Endothelial cell of umbilical vein (primary cell): ENCODE measurements at regions not wholly inside any gene's neighbourhood (a gene's known extent, or its start where the extent isn't known, plus 50 kb on each side); places are given as distances from the start of the nearest gene placed in this dataset.

ENCODE experiments used
- BruUV-seq: library from RNA; stranded (reverse); fragments of 400-500 nt; replicated peaks from 2 replicates; lab custom pipeline; 2021; lab: Mats Ljungman, UMichigan
- CTCF ChIA-PET: fragments of 300-600, 350-600 bp; sonication (Branson Sonifier 250); formaldehyde crosslinking; loops from one replicate; lab custom pipeline; 2021; ENCODE audit warnings: antibody characterized with exemption, inconsistent platforms; lab: Charles Lee
- POLR2A ChIA-PET: fragments of 300-600, 350-600 bp; sonication (Branson Sonifier 250); formaldehyde crosslinking; loops from one replicate; lab custom pipeline; 2021; ENCODE audit warnings: antibody characterized with exemption, inconsistent platforms; lab: Charles Lee
- DNase-seq: peaks from one replicate; pipeline ENCODE4 v3.0.0-alpha.2; 2011; ENCODE audit warnings: low read depth, low spot score
- FAIRE-seq: peaks from 2 replicates; lab custom pipeline; 2011; peaks lifted over from hg19 to GRCh38; lab: Jason Lieb, UNC
- H2AFZ ChIP-seq: 2 replicates; pipeline ENCODE4 v1.6.0; 2012; ENCODE audit warnings: low read depth, low read length, control low read depth, inconsistent platforms
- H3K27ac ChIP-seq: 2 replicates; pipeline ENCODE4 v1.5.1; 2011; ENCODE audit warnings: low read depth, mild to moderate bottlenecking, control low read depth, low read length, moderate library complexity; ENCODE audit not compliant: insufficient read depth
- H3K27me3 ChIP-seq, 2 experiments: 2 replicates each; pipeline versions ENCODE4 v1.6.0 to v1.6.1; 2011; ENCODE audit warnings: low read length in 2 of 2, mixed read lengths in 1 of 2; ENCODE audit not compliant: control insufficient read depth in 2 of 2, insufficient read depth in 2 of 2
- H3K36me3 ChIP-seq, 2 experiments: 2 replicates in 1 of 2; 3 replicates in 1 of 2; pipeline ENCODE4 v1.5.1; 2011; ENCODE audit warnings: low read length in 2 of 2, mild to moderate bottlenecking in 1 of 2, moderate library complexity in 1 of 2; ENCODE audit not compliant: control insufficient read depth in 2 of 2, insufficient read depth in 2 of 2; ENCODE audit errors: extremely low read depth in 1 of 2
- H3K4me1 ChIP-seq: 3 replicates; pipeline ENCODE4 v1.5.1; 2011; ENCODE audit warnings: mild to moderate bottlenecking, low read length; ENCODE audit not compliant: control insufficient read depth, insufficient read depth; ENCODE audit errors: extremely low read depth
- H3K4me2 ChIP-seq: 2 replicates; pipeline ENCODE4 v1.6.1; 2011; ENCODE audit warnings: low read length, control low read depth, mixed read lengths; ENCODE audit not compliant: insufficient read depth
- H3K4me3 ChIP-seq, 3 experiments: fragments of 200-600 bp in 1 of 3; sonication (generic), shearing (Covaris generic) in 1 of 3; replicated peaks in 1 of 3; 2 replicates each; pipeline ENCODE4 v1.5.1; 2011 to 2016; ENCODE audit warnings: control low read depth in 3 of 3, low read length in 3 of 3, mild to moderate bottlenecking in 2 of 3, inconsistent platforms in 1 of 3, low read depth in 1 of 3, moderate library complexity in 1 of 3; ENCODE audit not compliant: insufficient read depth in 1 of 3
- H3K79me2 ChIP-seq: 2 replicates; pipeline ENCODE4 v1.6.0; 2012; ENCODE audit warnings: low read length, inconsistent platforms; ENCODE audit not compliant: control insufficient read depth, insufficient read depth
- H3K9ac ChIP-seq: replicated peaks from 2 replicates; pipeline ENCODE3; 2011; ENCODE audit warnings: low read length, control low read depth; ENCODE audit not compliant: insufficient read depth; ENCODE audit errors: extremely low read depth
- H3K9me1 ChIP-seq: replicated peaks from 3 replicates; pipeline ENCODE4 v1.6.0; 2011; ENCODE audit warnings: mild to moderate bottlenecking, low read length; ENCODE audit not compliant: control insufficient read depth, insufficient read depth; ENCODE audit errors: extremely low read depth
- H3K9me3 ChIP-seq: replicated peaks from 2 replicates; pipeline ENCODE4 v1.5.1; 2012; ENCODE audit warnings: low read length, inconsistent platforms; ENCODE audit not compliant: control insufficient read depth, insufficient read depth
- H4K20me1 ChIP-seq: replicated peaks from 2 replicates; pipeline ENCODE3; 2011; ENCODE audit warnings: mild to moderate bottlenecking, low read length; ENCODE audit not compliant: control insufficient read depth, insufficient read depth; ENCODE audit errors: extremely low read depth
- CTCF ChIP-seq, 2 donors: IDR thresholded peaks; 1 replicate in 1 of 2; 2 replicates in 1 of 2; pipeline ENCODE4 v1.5.1; 2011; ENCODE audit warnings: low read length in 2 of 2, mild to moderate bottlenecking in 2 of 2, moderate library complexity in 2 of 2, control low read depth in 1 of 2, inconsistent platforms in 1 of 2, low read depth in 1 of 2; ENCODE audit not compliant: insufficient read depth in 1 of 2; ENCODE audit errors: extremely low read depth in 1 of 2
- EZH2 ChIP-seq: IDR thresholded peaks from 2 replicates; pipeline ENCODE4 v1.6.1; 2012; ENCODE audit warnings: borderline replicate concordance, low read depth, mild to moderate bottlenecking, moderate library complexity, low read length, inconsistent platforms; ENCODE audit not compliant: severe bottlenecking
- FOS ChIP-seq: IDR thresholded peaks from 2 replicates; pipeline ENCODE4 v1.6.1; 2011; ENCODE audit warnings: mild to moderate bottlenecking, low read length, moderate library complexity, borderline replicate concordance; ENCODE audit not compliant: insufficient read depth
- GATA2 ChIP-seq: IDR thresholded peaks from 2 replicates; pipeline ENCODE4 v1.7.0; 2011; ENCODE audit warnings: low read depth, mild to moderate bottlenecking, moderate library complexity, mixed read lengths, low read length; ENCODE audit not compliant: insufficient read length, insufficient read depth
- JUN ChIP-seq: IDR thresholded peaks from 2 replicates; pipeline ENCODE4 v1.6.1; 2011; ENCODE audit warnings: borderline replicate concordance, low read depth; ENCODE audit not compliant: insufficient read length, insufficient read depth
- MAX ChIP-seq: IDR thresholded peaks from 2 replicates; pipeline ENCODE4 v1.6.1; 2011; ENCODE audit not compliant: insufficient read depth, insufficient read length
- MYC ChIP-seq: IDR thresholded peaks from one replicate; pipeline ENCODE4 v1.6.1; 2011; ENCODE audit warnings: mild to moderate bottlenecking, low read depth, low read length
- POLR2A ChIP-seq: IDR thresholded peaks from 2 replicates; pipeline ENCODE4 v1.6.1; 2012; ENCODE audit warnings: low read depth, mild to moderate bottlenecking, control low read depth, low read length
- POLR2AphosphoS5 ChIP-seq: IDR thresholded peaks from 2 replicates; pipeline ENCODE4 v1.6.1; 2012; ENCODE audit warnings: low read depth, mild to moderate bottlenecking, control low read depth, low read length, moderate library complexity; ENCODE audit not compliant: insufficient read depth
- dilution Hi-C: fragments of 300-500 bp; cut with MboI; formaldehyde crosslinking; loops from one replicate; pipeline ENCODE4 v1.15.0; 2019; ENCODE audit warnings: low sequenced_read_pairs; ENCODE audit not compliant: extremely low pct_ligation_motif_present
- intact Hi-C: fragments of 100-400 bp; cut with micrococcal nuclease; formaldehyde crosslinking; loops from one replicate; pipeline ENCODE4 v1.10.0; 2022

GRCh38 chr5:145236127-145236526 lies 599.0 kb downstream of the PRELID2 start:
- dilution Hi-C loops, result no loop called here
- no peak overlapping the region for H3K9ac ChIP-seq
- no peaks in the 10 kb centered on the region for H3K79me2 ChIP-seq
- H3K9me1 ChIP-seq, result no peaks in the 10 kb centered on the region
- no peaks in the 10 kb centered on the region for H3K9me3 ChIP-seq
- H3K4me1 ChIP-seq, result peaks cover 3% of the 10 kb centered on the region
- H4K20me1 ChIP-seq, result no peaks in the 10 kb centered on the region
- TF ChIP-seq MAX (no peak), FOS (peak; percentile 21)
- H3K4me2 ChIP-seq, result no peak overlapping the region
- H3K27me3 ChIP-seq, result no peaks in the 10 kb centered on the region
- CTCF ChIA-PET, result interaction anchor here (0.6 to 5.9 kb wide), 6 partner anchors 9 to 1041 kb away, joined by 3 to 103 read pairs (median 6); no protein-coding TSS in a partner anchor
- H3K27ac ChIP-seq, result no peak overlapping the region
- H3K4me3 ChIP-seq, result no peak overlapping the region
- FAIRE-seq, result no peak
- BruUV-seq, result no TSS peak
- no peak overlapping the region for H2AFZ ChIP-seq
- no peaks in the 10 kb centered on the region for H3K36me3 ChIP-seq
- intact Hi-C loops, result loop anchor here (5.0 kb wide), 3 partner anchors 446 to 904 kb away; no protein-coding TSS in a partner anchor
- DNase-seq, result no peak
- POLR2A ChIA-PET, result no interaction called here

- no peak for TF ChIP-seq POLR2AphosphoS5
- no peak for TF ChIP-seq MYC
- no peak for TF ChIP-seq JUN
- TF ChIP-seq POLR2A, result no peak
- TF ChIP-seq EZH2, result no peak
- no peak for TF ChIP-seq MAX
- no peak for TF ChIP-seq FOS
- no peak for TF ChIP-seq CTCF (IDR thresholded peaks at IDR 0.05; ENCODE audit: extremely low read depth in 1 of 2, insufficient read depth in 1 of 2, low read depth in 1 of 2, low read length in 2 of 2)
- TF ChIP-seq GATA2, result no peak
- H2AFZ ChIP-seq, result no peak overlapping the region
- no peaks in the 10 kb centered on the region for H3K36me3 ChIP-seq
- no peaks in the 10 kb centered on the region for H3K9me3 ChIP-seq
- H3K9ac ChIP-seq, result no peak overlapping the region
- no peak overlapping the region for H3K4me2 ChIP-seq
- ChIA-PET POLR2A (no interaction called here), CTCF (no interaction called here)
- H3K4me1 ChIP-seq, result peaks cover 3% of the 10 kb centered on the region
- no peaks in the 10 kb centered on the region for H4K20me1 ChIP-seq
- intact Hi-C loops, result no loop called here
- no peak overlapping the region for H3K4me3 ChIP-seq
- H3K27ac ChIP-seq, result no peak overlapping the region
- no peak for DNase-seq
- no peaks in the 10 kb centered on the region for H3K79me2 ChIP-seq
- dilution Hi-C loops, result no loop called here
- no peak for FAIRE-seq
- no TSS peak for BruUV-seq
- no peaks in the 10 kb centered on the region for H3K27me3 ChIP-seq
- H3K9me1 ChIP-seq, result no peaks in the 10 kb centered on the region
These were observed 601.7 kb downstream of the PRELID2 start for GRCh38 chr5:145233461-145233860.
